Stimulated activated memory B cell treated with anti-CD40 and anti-IgM and Interleukin-4, amounts not matched to agents 10 μg/mL and 1 μg/mL and 100 μg/mL, for 72 hours (primary cell): ENCODE measurements at regions not wholly inside any gene's neighbourhood (a gene's known extent, or its start where the extent isn't known, plus 50 kb on each side); places are given as distances from the start of the nearest gene placed in this dataset.
"Not testable (repeated sequence)": the region's sequence is repeated elsewhere in the genome, so short reads cannot be mapped to it uniquely, and the experiment has no call there.

ENCODE experiments used
- ATAC-seq: fragments of 150-1000 bp; cut with Tn5 transposase; 2 replicates; pipeline ENCODE4 v1.10.0; 2021
- H3K27ac Mint-ChIP-seq: one replicate; pipeline ENCODE4 v1.8.0; 2022; ENCODE audit warnings: mild to moderate bottlenecking, mixed read lengths
- H3K27me3 Mint-ChIP-seq: one replicate; pipeline ENCODE4 v1.8.0; 2022; ENCODE audit warnings: mixed read lengths
- H3K36me3 Mint-ChIP-seq: one replicate; pipeline ENCODE4 v1.8.0; 2022; ENCODE audit warnings: mixed read lengths
- H3K4me1 Mint-ChIP-seq: one replicate; pipeline ENCODE4 v1.8.0; 2022; ENCODE audit warnings: mixed read lengths
- H3K4me3 Mint-ChIP-seq: one replicate; pipeline ENCODE4 v1.8.0; 2022; ENCODE audit warnings: mild to moderate bottlenecking, moderate library complexity, mixed read lengths
- H3K9me3 Mint-ChIP-seq: one replicate; pipeline ENCODE4 v1.8.0; 2022; ENCODE audit warnings: mixed read lengths

DNA sequence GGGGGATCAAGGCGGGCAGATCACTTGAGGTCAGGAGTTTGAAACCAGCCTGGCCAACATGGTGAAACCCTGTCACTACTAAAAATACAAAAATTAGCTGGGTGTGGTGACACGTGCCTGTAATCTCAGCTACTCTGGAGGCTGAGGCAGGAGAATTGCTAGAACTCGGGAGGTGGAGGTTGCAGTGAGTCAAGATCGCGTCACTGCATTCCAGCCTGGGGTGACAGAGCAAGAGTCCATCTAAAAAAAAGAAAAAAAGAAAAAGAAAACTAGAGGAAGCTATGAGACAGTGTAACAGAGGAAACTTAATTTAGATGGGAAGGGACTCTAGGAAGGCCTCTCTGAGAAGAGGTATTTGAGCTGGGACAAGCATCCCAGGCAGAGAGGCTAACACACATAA, 109.9 kb upstream of the SRSF6 start:
- H3K4me1 Mint-ChIP-seq, H3K4me3 Mint-ChIP-seq, ATAC-seq, H3K36me3 Mint-ChIP-seq, H3K27ac Mint-ChIP-seq: not testable (repeated sequence)
- Mint-ChIP-seq H3K27me3 (peaks cover 44% of the 10 kb centered on the region), H3K9me3 (peaks cover 11% of the 10 kb centered on the region)

DNA sequence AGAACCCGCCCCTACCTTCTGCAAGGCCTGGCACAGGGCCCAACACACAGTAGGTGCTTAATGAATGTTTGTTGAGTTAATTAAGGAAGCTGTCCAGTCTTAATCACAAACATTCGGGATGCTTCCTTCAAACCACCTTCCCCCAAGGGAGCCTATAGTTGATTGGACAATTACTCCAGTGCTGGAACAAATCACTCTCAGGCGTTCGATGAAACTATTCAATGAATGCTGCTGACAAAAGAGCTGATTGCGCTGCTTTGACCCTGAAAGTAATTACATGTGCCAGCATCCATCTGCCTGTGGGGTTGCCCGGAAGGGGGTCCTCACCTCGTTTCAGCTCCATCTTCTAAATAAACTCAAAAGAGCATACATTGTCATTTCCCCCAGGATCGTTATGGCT, 112.0 kb upstream of the SRSF6 start:
- H3K9me3 Mint-ChIP-seq, result peaks cover 11% of the 10 kb centered on the region
- no peak overlapping the region for H3K27ac Mint-ChIP-seq
- no peak for ATAC-seq
- peaks cover 44% of the 10 kb centered on the region for H3K27me3 Mint-ChIP-seq
- no peak overlapping the region for H3K4me3 Mint-ChIP-seq
- H3K36me3 Mint-ChIP-seq, result no peaks in the 10 kb centered on the region
- no peaks in the 10 kb centered on the region for H3K4me1 Mint-ChIP-seq

DNA sequence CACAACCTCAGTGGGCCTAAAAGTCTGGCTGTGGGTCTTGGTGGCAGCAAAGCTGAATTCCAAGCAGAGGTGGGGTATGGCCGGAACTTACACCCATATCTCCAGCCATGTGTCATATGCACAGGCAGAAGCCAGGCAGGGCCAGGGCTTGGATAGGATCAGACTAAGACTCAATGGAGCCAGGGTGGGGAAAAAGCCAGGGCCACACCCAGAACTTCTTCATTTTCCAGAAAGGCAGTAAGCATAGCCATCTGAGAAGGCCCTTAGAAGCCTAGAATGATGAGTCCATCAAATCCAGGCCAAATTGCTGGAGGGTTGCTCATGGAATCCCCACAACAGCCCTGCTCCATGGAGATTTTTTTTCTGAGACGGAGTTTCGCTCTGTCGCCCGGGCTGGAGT, 116.2 kb upstream of the SRSF6 start:
- no peak overlapping the region for H3K4me3 Mint-ChIP-seq
- peaks cover 17% of the 10 kb centered on the region for H3K27me3 Mint-ChIP-seq
- H3K4me1 Mint-ChIP-seq, result no peaks in the 10 kb centered on the region
- H3K27ac Mint-ChIP-seq, result no peak overlapping the region
- peaks cover 11% of the 10 kb centered on the region for H3K9me3 Mint-ChIP-seq
- no peak for ATAC-seq
- no peaks in the 10 kb centered on the region for H3K36me3 Mint-ChIP-seq

DNA sequence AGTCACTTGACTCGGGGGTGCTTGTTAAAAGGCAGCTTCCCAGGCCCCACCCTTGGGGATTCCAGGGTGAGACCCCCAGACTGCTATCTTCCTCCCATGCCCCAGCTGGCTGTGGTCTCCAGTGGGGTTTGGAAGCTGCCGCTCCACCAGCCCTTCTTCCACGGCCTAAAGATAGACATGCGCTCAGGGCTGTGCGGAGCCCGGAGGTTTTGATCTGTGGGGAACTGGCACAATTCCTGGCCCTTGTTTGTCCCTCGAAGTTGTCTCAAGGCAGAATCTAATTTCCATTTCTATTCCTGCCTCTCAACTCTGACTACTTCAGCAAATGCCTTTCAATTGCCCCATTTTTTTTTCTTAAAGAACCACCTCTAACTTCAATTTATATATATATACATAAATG, 120.7 kb upstream of the SRSF6 start:
- no peaks in the 10 kb centered on the region for H3K27me3 Mint-ChIP-seq
- H3K27ac Mint-ChIP-seq, result no peak overlapping the region
- H3K9me3 Mint-ChIP-seq, result peaks cover 16% of the 10 kb centered on the region
- H3K4me1 Mint-ChIP-seq, result no peaks in the 10 kb centered on the region
- H3K4me3 Mint-ChIP-seq, result no peak overlapping the region
- no peaks in the 10 kb centered on the region for H3K36me3 Mint-ChIP-seq
- ATAC-seq, result no peak

DNA sequence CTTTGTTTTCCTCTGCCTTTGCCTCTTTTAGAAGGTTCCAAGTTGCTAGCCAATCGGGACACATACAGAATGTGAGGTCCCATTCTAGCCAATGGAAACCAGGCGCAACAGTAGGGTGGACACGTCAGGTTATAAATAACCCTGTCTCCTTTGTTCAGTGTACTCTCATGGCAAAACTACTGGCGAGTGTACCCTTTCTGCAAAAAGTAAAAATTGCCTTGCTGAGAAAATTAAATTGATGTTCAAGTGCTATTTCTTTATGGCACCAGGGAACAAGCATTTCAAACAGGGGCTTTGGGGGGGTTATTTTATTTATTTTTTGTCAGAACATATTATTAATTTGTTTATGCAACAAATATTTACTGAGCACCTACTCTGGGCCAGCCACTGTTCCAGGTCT, 123.6 kb upstream of the SRSF6 start:
- Mint-ChIP-seq H3K27ac (no peak overlapping the region), H3K27me3 (no peaks in the 10 kb centered on the region), H3K4me3 (no peak overlapping the region), H3K36me3 (no peaks in the 10 kb centered on the region), H3K9me3 (peaks cover 16% of the 10 kb centered on the region), H3K4me1 (no peaks in the 10 kb centered on the region)
- ATAC-seq, result no peak

DNA sequence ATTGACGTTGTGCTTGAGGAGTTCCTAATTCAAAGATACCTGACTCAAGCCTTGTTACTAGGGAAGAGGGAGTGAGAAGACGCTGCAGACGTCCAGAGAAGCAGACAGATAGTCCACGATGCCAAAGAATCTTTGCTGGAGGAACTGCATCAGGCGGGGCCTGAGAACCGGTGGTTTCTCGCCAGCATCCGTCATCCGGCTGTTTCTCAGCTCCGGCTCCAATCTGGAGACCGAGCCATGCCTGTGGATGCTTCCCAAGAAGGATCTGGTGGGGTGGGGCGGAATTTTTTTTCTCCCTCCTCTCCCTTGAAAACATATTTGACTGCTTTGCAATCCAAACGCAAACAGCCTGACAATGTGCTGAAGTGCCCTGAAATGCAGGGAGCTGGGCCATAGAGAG, 125.8 kb upstream of the SRSF6 start:
- no peaks in the 10 kb centered on the region for H3K27me3 Mint-ChIP-seq
- no peak overlapping the region for H3K4me3 Mint-ChIP-seq
- H3K9me3 Mint-ChIP-seq, result peaks cover 16% of the 10 kb centered on the region
- H3K27ac Mint-ChIP-seq, result no peak overlapping the region
- H3K36me3 Mint-ChIP-seq, result no peaks in the 10 kb centered on the region
- no peaks in the 10 kb centered on the region for H3K4me1 Mint-ChIP-seq
- no peak for ATAC-seq

DNA sequence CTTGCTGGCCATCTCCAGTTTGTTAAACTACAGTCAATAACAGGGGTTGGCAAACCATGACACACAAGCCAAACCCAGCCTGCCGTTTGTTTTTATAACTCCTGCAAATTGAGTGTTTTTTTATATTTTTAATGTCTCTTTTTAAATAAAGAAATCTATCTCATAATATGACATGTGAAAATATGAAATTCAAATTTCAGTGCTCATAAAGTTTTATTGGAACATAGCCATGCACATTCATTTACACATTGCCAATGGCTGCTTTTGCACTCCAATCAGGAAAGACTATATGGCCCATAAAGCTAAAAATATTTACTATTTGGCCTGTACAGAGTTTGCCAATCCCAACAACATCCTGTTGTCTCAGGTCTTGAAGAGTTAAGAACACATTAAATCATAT, 129.0 kb upstream of the SRSF6 start:
- ATAC-seq, result no peak
- Mint-ChIP-seq H3K4me3 (no peak overlapping the region), H3K36me3 (no peaks in the 10 kb centered on the region), H3K4me1 (no peaks in the 10 kb centered on the region), H3K27ac (no peak overlapping the region), H3K9me3 (peaks cover 4% of the 10 kb centered on the region), H3K27me3 (peaks cover 9% of the 10 kb centered on the region)

DNA sequence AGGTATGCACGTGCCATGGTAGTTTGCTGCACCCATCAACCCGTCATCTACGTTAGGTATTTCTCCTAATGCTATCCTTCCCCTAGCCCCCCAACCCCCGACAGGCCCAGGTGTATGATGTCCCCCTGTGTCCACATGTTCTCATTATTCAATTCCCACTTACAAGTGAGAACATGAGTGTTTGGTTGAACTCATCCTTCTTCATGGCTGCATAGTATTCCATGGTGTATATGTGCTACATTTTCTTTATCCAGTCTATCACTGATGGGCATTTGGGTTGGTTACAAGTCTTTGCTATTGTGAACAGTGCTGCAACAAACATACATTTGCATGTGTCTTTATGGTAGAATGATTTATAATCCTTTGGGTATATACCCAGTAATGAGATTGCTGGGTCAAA, 130.5 kb upstream of the SRSF6 start:
- not testable (repeated sequence) for H3K27ac Mint-ChIP-seq, H3K9me3 Mint-ChIP-seq, H3K36me3 Mint-ChIP-seq, H3K27me3 Mint-ChIP-seq, ATAC-seq, H3K4me1 Mint-ChIP-seq, H3K4me3 Mint-ChIP-seq

DNA sequence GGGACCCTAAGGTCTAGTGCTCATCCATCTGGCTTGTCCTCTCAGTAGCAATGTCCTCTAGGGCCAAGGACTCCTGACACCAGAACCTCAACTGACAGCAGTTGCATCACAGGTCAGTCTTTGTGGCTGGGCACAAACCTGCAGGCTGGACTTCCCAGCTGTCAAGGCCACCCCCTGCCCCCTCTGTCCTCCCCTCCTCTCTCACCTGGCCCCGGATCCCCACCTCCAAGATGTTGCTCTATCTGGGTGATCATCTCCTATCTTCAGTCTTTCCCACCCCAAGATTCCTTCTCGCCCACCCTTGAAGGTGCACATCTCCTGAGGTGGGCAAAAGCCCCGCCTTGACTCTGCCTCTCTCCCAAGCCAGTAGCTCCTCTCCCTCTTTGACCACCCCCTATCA, 131.8 kb upstream of the SRSF6 start:
- peaks cover 9% of the 10 kb centered on the region for H3K27me3 Mint-ChIP-seq
- H3K36me3 Mint-ChIP-seq, result no peaks in the 10 kb centered on the region
- no peak overlapping the region for H3K4me3 Mint-ChIP-seq
- no peaks in the 10 kb centered on the region for H3K4me1 Mint-ChIP-seq
- no peak overlapping the region for H3K27ac Mint-ChIP-seq
- no peaks in the 10 kb centered on the region for H3K9me3 Mint-ChIP-seq
- ATAC-seq, result peak; percentile 20

DNA sequence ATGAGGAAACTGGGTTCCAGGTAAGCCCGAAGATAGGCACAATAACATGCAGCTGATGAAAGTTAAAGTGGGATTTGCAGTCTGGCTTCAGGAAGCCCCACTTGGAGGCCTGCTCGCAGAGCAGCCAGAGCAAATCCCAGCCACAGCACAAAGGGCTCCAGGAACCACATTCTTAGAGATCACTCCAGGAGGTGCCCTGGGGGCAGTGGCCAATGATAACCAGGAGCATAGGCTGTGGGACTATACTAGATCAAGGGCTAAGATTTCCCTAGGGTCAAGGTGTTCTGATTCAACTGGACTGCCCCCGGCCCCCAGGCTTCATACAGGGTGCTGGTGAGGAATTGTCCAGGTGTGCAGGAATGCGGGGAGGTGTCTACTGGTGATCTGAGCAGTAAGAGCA, 133.9 kb upstream of the PTPRT start:
- H3K27ac Mint-ChIP-seq, result no peak overlapping the region
- H3K9me3 Mint-ChIP-seq, result no peaks in the 10 kb centered on the region
- no peak for ATAC-seq
- H3K27me3 Mint-ChIP-seq, result peaks cover 9% of the 10 kb centered on the region
- no peaks in the 10 kb centered on the region for H3K36me3 Mint-ChIP-seq
- no peak overlapping the region for H3K4me3 Mint-ChIP-seq
- no peaks in the 10 kb centered on the region for H3K4me1 Mint-ChIP-seq

DNA sequence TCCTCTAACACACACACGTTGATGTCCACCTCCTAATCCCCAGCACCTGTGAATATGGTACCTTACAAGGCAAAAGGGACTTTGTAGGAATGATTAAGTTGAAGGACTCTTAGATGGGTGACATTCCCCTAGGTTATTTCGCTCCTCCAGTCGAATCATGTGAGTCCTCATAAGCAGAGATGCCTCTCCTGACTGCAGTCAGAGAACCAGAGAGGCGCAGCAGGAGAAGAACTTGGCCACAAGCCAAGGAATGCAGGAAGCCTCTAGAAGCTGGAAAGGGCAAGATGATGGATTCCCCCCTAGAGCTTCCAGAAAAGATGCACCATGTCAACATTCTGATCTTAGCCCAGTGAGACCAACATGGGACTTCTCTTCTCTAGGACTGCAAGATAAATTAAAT, 133.1 kb upstream of the PTPRT start:
- H3K36me3 Mint-ChIP-seq, result no peaks in the 10 kb centered on the region
- no peak overlapping the region for H3K4me3 Mint-ChIP-seq
- H3K27ac Mint-ChIP-seq, result no peak overlapping the region
- H3K27me3 Mint-ChIP-seq, result peaks cover 9% of the 10 kb centered on the region
- no peaks in the 10 kb centered on the region for H3K4me1 Mint-ChIP-seq
- no peaks in the 10 kb centered on the region for H3K9me3 Mint-ChIP-seq
- no peak for ATAC-seq

DNA sequence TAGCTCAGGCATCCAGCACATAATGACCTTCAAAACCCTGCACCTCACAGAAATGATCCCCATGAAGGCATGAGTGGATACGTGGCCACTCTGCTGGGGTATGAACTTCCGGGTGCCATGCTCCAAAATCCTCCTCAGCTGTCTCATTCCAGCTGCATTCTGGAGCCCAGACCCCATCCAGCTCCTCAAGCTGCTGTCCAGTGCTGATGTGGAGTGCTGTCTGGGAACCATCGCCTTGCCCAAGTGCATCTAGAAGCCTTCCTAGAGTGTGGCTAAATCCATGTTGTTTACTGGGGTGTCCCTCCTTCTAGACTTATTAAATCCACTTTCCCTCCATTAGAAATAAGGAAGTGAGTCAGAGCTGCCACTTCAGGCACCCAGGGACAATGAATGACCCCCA, 130.8 kb upstream of the PTPRT start:
- no peak for ATAC-seq
- Mint-ChIP-seq H3K4me3 (no peak overlapping the region), H3K4me1 (no peaks in the 10 kb centered on the region), H3K27me3 (peaks cover 9% of the 10 kb centered on the region), H3K9me3 (no peaks in the 10 kb centered on the region), H3K36me3 (no peaks in the 10 kb centered on the region), H3K27ac (no peak overlapping the region)

DNA sequence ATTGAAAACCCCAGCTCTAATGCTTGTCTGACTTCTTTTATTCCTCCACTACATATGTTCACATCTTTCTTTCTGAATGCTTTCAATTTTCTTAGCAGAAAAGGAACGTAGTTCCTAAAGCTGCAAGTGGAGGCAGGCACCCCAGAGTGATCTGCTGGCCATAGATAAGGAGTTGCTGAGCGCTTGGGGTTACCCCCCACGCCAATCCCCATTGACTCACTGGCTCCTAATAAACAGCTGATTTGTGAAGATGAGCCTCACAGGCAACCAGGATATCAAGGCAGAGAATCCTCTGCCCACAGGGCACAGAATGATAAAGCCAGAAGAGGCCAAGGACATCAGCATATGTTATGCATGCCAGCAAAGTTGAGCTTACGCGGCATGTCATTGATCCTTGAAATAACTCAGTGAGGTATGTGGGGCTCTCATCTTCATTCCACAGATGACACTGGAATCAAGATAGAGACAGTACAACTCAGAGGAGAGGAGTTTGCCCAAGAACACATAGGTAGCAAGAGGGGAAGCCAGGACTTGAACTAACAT, 129.1 kb upstream of the PTPRT start:
- no peaks in the 10 kb centered on the region for H3K4me1 Mint-ChIP-seq
- no peak overlapping the region for H3K27ac Mint-ChIP-seq
- H3K4me3 Mint-ChIP-seq, result no peak overlapping the region
- no peak for ATAC-seq
- no peaks in the 10 kb centered on the region for H3K9me3 Mint-ChIP-seq
- H3K36me3 Mint-ChIP-seq, result no peaks in the 10 kb centered on the region
- no peaks in the 10 kb centered on the region for H3K27me3 Mint-ChIP-seq

DNA sequence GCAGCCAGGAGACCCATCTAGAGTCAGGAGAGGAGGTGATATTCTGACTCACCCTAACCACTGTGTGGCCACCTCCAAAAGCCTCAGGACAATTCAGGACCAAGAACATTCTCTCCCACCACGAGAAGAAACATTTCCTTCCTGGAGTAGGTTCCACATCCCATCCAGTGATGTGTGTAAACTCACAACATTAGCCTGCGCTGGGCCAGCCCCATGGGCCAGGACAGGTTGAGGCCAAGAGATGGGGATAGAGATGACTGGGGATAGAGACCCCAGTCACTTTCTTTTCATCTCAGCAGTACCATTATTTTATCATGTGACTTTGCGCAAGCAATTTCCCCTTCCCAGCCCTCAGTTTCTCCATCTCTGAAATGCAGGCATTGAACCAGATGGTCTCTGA, 126.6 kb upstream of the PTPRT start:
- Mint-ChIP-seq H3K4me1 (no peaks in the 10 kb centered on the region), H3K4me3 (no peak overlapping the region), H3K27ac (no peak overlapping the region), H3K27me3 (peaks cover under 1% of the 10 kb centered on the region), H3K36me3 (no peaks in the 10 kb centered on the region), H3K9me3 (no peaks in the 10 kb centered on the region)
- no peak for ATAC-seq

DNA sequence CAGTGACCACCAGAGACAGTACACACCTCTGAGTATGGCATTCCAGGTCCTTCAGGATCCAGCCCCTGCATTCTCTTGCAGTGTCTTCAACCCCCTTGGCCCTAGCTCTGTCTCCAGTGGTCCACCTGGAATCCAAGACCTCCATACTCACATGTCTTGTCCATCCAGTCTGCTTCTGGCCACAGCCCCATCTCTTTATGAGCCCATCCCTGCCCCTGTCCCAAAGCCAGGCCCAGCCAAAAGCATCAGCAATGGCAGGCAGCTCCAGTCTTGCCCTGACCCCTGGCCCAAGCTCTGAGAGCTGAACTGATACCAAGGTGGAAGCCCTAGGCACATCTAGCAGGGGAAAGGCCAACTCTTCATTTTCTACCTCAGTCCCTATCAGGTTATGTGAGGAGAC, 119.6 kb upstream of the PTPRT start:
- Mint-ChIP-seq H3K4me1 (no peaks in the 10 kb centered on the region), H3K4me3 (no peak overlapping the region), H3K27me3 (peaks cover 10% of the 10 kb centered on the region), H3K9me3 (no peaks in the 10 kb centered on the region), H3K36me3 (no peaks in the 10 kb centered on the region), H3K27ac (no peak overlapping the region)
- ATAC-seq, result no peak

DNA sequence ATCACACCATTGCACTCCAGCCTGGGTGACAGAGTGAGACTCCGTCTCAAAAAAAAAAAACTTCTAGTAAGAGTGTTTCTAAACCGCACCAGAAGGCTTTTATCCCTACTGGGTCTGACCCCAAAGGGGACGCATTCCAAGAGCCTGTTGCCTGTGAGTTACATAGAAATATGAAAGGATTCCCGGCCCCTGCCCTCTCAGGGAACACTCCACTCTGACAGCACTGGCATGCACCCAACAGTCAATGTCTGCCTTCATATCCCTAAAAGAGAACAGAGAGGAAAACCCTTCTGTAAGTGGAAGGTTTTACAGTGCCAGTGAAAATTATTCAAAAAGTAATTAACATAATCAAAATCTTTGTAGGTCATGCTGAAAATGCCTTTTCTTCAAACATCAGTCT, 117.1 kb upstream of the PTPRT start:
- Mint-ChIP-seq H3K27ac (no peak overlapping the region), H3K4me3 (no peak overlapping the region), H3K36me3 (no peaks in the 10 kb centered on the region), H3K4me1 (no peaks in the 10 kb centered on the region), H3K27me3 (peaks cover 18% of the 10 kb centered on the region), H3K9me3 (no peaks in the 10 kb centered on the region)
- ATAC-seq, result no peak

DNA sequence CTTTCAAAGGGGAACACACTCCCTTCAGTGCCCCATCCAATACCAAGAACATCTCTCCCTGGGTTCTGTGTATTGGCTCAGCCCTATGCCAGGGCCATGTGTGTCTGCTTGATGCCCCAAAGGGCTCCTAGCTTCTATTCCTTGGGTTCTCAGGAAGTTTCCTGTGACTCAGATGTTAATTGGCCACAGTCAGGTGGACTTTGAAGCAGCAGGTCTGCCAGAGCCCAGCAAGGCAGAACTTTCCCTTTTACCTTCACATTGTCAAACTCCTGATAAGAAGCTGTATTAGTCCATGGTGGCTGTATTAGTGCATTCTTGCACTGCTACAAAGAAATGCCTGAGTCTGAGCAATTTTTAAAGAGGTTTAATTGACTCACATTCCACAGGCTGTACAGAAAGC, 116.0 kb upstream of the PTPRT start:
- no peak for ATAC-seq
- no peaks in the 10 kb centered on the region for H3K9me3 Mint-ChIP-seq
- H3K27me3 Mint-ChIP-seq, result peaks cover 12% of the 10 kb centered on the region

More for the DNA sequence above, 116.0 kb upstream of the PTPRT start:
- Mint-ChIP-seq H3K4me1 (no peaks in the 10 kb centered on the region), H3K36me3 (no peaks in the 10 kb centered on the region), H3K27ac (no peak overlapping the region), H3K4me3 (no peak overlapping the region)
